ENCODE measurements at regions not wholly inside any gene's neighbourhood (a gene's known extent, or its start where the extent isn't known, plus 50 kb on each side); places are given as distances from the start of the nearest gene placed in this dataset.

- peak; percentile 7 for DNase-seq (ENCODE audit: low read depth)
- no peak for TF ChIP-seq MAX (IDR thresholded peaks at IDR 0.05; ENCODE audit: low read depth, low read length)
- no peak for TF ChIP-seq POLR2A (IDR thresholded peaks at IDR 0.05; ENCODE audit: extremely low read depth, insufficient read length)
- no peak for TF ChIP-seq MYC (IDR thresholded peaks at IDR 0.05; ENCODE audit: low read depth, low read length)
- no peak overlapping the region for H3K4me3 ChIP-seq (ENCODE audit: low read depth, low read length)
These were observed 420.2 kb upstream of the TBX3 start for GRCh38 chr12:115103884-115104883.

DNA sequence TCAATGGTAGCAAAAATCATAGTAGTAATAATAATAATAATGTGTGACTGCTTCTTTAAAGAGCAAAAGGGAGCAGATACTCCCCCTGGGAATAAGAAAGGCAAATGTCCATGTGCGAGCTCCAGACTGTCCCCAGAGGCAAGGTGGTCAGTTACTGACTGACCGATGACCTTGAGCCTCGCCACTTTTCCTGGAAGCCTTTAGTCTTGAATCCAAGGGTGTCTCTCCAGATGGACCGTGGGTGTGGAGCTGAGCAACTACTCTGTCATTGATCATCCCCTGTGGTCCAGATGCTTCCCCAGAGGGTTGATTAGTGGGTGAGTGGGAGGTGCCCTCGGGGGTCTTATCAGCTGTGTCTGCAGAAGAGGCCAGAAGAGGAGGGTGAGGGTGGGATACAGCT, 418.5 kb upstream of the TBX3 start:
- DNase-seq (ENCODE audit: low read depth) = no peak
- no peak overlapping the region for H3K4me3 ChIP-seq (ENCODE audit: low read depth, low read length)
- TF ChIP-seq POLR2A (IDR thresholded peaks at IDR 0.05; ENCODE audit: extremely low read depth, insufficient read length) (no peak), MYC (IDR thresholded peaks at IDR 0.05; ENCODE audit: low read depth, low read length) (no peak), MAX (IDR thresholded peaks at IDR 0.05; ENCODE audit: low read depth, low read length) (no peak)
- TF ChIP-seq, protein P1, sequence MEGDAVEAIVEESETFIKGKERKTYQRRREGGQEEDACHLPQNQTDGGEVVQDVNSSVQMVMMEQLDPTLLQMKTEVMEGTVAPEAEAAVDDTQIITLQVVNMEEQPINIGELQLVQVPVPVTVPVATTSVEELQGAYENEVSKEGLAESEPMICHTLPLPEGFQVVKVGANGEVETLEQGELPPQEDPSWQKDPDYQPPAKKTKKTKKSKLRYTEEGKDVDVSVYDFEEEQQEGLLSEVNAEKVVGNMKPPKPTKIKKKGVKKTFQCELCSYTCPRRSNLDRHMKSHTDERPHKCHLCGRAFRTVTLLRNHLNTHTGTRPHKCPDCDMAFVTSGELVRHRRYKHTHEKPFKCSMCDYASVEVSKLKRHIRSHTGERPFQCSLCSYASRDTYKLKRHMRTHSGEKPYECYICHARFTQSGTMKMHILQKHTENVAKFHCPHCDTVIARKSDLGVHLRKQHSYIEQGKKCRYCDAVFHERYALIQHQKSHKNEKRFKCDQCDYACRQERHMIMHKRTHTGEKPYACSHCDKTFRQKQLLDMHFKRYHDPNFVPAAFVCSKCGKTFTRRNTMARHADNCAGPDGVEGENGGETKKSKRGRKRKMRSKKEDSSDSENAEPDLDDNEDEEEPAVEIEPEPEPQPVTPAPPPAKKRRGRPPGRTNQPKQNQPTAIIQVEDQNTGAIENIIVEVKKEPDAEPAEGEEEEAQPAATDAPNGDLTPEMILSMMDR (IDR thresholded peaks at IDR 0.05; ENCODE audit: low read depth, low read length) = no peak

- TF ChIP-seq, protein P1 (IDR thresholded peaks at IDR 0.05; ENCODE audit: low read depth, low read length) = no peak
- TF ChIP-seq POLR2A (IDR thresholded peaks at IDR 0.05; ENCODE audit: extremely low read depth, insufficient read length) (no peak), MYC (IDR thresholded peaks at IDR 0.05; ENCODE audit: low read depth, low read length) (no peak), MAX (IDR thresholded peaks at IDR 0.05; ENCODE audit: low read depth, low read length) (no peak)
- no peak for DNase-seq (ENCODE audit: low read depth)
- no peak overlapping the region for H3K4me3 ChIP-seq (ENCODE audit: low read depth, low read length)
These were observed 417.5 kb upstream of the TBX3 start for GRCh38 chr12:115101520-115101919.

DNA sequence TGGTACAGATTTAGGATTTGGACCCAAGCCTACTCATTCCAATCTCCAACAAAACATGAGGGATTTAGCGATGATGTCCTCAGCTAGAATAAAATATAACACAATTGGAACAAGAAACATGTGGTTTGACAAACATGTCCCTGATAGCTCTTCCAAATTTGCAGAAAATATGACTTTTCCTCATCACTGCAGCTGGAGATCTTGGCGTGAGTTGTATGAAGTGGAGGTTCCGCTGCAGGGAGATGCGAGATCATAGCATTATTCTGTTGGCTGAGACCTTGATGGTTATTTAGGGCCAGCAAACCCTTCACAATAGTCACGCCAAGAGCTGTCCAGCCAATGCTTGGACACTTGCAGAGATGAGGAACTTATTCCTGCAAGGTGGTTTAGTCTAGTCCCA, 413.4 kb upstream of the TBX3 start:
- no peak for DNase-seq (ENCODE audit: low read depth)
- TF ChIP-seq POLR2A (IDR thresholded peaks at IDR 0.05; ENCODE audit: extremely low read depth, insufficient read length) = no peak
- TF ChIP-seq, protein P1 (IDR thresholded peaks at IDR 0.05; ENCODE audit: low read depth, low read length) = no peak
- TF ChIP-seq MYC (IDR thresholded peaks at IDR 0.05; ENCODE audit: low read depth, low read length) = no peak
- no peak for TF ChIP-seq MAX (IDR thresholded peaks at IDR 0.05; ENCODE audit: low read depth, low read length)
- no peak overlapping the region for H3K4me3 ChIP-seq (ENCODE audit: low read depth, low read length)

DNA sequence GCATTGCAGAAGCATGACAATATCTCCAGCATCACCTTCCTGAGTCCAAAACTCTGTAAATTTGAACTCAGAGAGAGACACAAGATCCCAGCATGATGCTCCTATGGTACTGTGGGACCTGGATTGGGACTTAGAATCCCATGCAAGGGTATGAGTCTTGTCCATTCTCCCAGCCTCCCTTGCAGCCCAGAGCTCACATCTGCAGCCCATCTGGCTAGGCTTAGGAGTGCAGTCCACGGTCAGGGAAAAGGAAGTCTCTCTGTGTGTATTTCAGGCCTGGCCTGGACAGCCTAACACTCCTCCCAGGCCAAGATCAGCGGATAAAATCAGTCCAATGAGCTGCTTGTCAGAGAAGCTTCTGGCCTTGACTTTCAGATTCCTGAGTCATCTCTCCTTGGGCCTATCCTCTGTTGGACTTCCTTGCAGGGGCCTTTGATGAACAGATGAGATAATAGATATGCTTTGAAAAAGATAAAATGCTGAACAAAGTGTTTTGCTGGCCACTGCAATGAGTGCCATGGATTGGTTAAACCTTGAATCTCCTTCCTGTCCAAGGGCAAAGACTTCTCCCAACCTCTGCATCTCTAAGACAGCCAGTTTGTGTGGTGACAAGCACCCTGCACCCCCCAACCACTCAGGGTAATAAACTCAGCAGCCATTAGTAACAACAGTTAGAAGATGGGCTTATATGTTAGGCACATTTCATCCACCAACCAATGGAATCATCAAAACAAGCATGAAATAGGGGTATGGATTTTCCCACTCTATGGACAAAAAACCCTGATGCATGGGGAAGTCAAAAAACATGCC, 412.8 kb upstream of the TBX3 start:
- TF ChIP-seq POLR2A (IDR thresholded peaks at IDR 0.05; ENCODE audit: extremely low read depth, insufficient read length) (no peak), MAX (IDR thresholded peaks at IDR 0.05; ENCODE audit: low read depth, low read length) (no peak), MYC (IDR thresholded peaks at IDR 0.05; ENCODE audit: low read depth, low read length) (no peak)
- TF ChIP-seq, protein P1 (IDR thresholded peaks at IDR 0.05; ENCODE audit: low read depth, low read length) = no peak

More for the DNA sequence above, 412.8 kb upstream of the TBX3 start:
- no peak overlapping the region for H3K4me3 ChIP-seq (ENCODE audit: low read depth, low read length)
- no peak for DNase-seq (ENCODE audit: low read depth)
